Kidney (tissue), 13 donors: ENCODE measurements at regions not wholly inside any gene's neighbourhood (a gene's known extent, or its start where the extent isn't known, plus 50 kb on each side); places are given as distances from the start of the nearest gene placed in this dataset.
A peak's percentile ranks its signal among the peaks of the same experiment; 100 is the strongest.
"Not testable (repeated sequence)": the region's sequence is repeated elsewhere in the genome, so short reads cannot be mapped to it uniquely, and the experiment has no call there.

Source experiments
- DNase-seq, 5 donors: peaks; one replicate each; pipeline ENCODE4 v3.0.0-alpha.2; 2013 to 2020
- FAIRE-seq: peaks from 2 replicates; lab custom pipeline; 2012; peaks lifted over from hg19 to GRCh38; lab: Jason Lieb, UNC
- H3K27ac ChIP-seq, 2 donors: one replicate each; pipeline ENCODE4 v1.7.0; 2013; ENCODE audit warnings: low read depth in 2 of 2, low read length in 2 of 2, inconsistent platforms in 1 of 2
- H3K27me3 ChIP-seq: one replicate; pipeline ENCODE4 v1.7.1; 2013; ENCODE audit warnings: low read length, inconsistent platforms; ENCODE audit not compliant: control insufficient read depth, insufficient read depth
- H3K36me3 ChIP-seq, 3 donors: one replicate each; pipeline versions ENCODE4 v1.7.0 to v1.7.1; 2013; ENCODE audit warnings: low read length in 3 of 3, control low read depth in 1 of 3, inconsistent platforms in 1 of 3; ENCODE audit not compliant: insufficient read depth in 3 of 3, control insufficient read depth in 2 of 3
- H3K4me1 ChIP-seq, 3 donors: one replicate each; pipeline versions ENCODE4 v1.7.0 to v1.7.1; 2013; ENCODE audit warnings: low read length in 3 of 3, inconsistent platforms in 1 of 3, low read depth in 1 of 3; ENCODE audit not compliant: control insufficient read depth in 2 of 3, insufficient read depth in 2 of 3
- H3K4me3 ChIP-seq, 3 donors: one replicate each; pipeline versions ENCODE4 v1.7.0 to v1.8.1; 2013; ENCODE audit warnings: low read length in 3 of 3, control low read depth in 1 of 3, inconsistent platforms in 1 of 3
- H3K9ac ChIP-seq, 3 donors: one replicate each; pipeline versions ENCODE4 v1.7.0 to v1.7.1; 2013; ENCODE audit warnings: low read length in 3 of 3, control low read depth in 1 of 3, inconsistent platforms in 1 of 3
- H3K9me3 ChIP-seq, 3 donors: one replicate each; pipeline versions ENCODE4 v1.7.0 to v1.7.1; 2013; ENCODE audit warnings: low read length in 3 of 3, control low read depth in 1 of 3, inconsistent platforms in 1 of 3; ENCODE audit not compliant: control insufficient read depth in 2 of 3, insufficient read depth in 1 of 3
- intact Hi-C: fragments of 100-400 bp; cut with DNase I; formaldehyde crosslinking; loops from one replicate; pipeline ENCODE4 v1.11.1; 2022
- TF ChIP-seq, protein P1 (sequence below): IDR thresholded peaks from 3 replicates; pipeline ENCODE4 v1.5.1; 2012; ENCODE audit warnings: mild to moderate bottlenecking, moderate library complexity, borderline replicate concordance; ENCODE audit not compliant: insufficient read depth; ENCODE audit errors: extremely low read depth
- donor health status: control.
- donor health status: control.
- donor health status: control.
- donor health status: control.
- donor health status: control.
- donor health status: DM: yes; HTN: yes; CAD: no.
- donor health status: Normal renal cell carcinoma (clear cell type).

DNA sequence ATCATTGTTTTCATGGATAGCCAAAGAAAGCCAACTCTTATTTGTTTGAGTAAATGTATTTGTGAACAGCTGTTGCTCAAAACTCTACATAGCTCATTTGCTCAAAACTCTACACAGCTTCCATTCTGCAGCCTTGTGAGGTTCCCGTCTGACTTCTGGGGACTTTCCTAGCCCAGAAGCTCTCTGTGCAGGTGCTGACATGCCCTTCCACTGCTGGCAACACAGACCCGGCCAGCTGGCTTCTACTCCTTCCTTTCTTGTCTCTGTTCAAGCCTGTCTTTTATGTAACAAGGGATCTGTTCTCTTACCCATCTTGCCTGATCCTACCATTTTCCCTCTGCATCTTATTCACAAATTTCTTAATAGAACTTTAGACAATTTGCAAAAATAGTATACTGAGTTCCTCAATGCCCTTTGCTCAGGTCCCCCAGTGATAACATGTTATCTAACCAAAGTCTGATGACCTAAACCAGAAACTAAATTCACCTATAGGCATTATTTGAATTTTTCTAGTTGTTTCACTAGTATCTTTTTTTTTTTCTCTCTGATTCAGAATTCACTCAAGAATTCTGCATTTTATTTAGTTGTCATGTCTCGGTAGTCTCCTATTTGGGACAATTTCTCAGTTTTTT lies 556.5 kb upstream of the SEMA6A start:
- FAIRE-seq (no peak), DNase-seq (no peak)
- TF ChIP-seq, protein P1, sequence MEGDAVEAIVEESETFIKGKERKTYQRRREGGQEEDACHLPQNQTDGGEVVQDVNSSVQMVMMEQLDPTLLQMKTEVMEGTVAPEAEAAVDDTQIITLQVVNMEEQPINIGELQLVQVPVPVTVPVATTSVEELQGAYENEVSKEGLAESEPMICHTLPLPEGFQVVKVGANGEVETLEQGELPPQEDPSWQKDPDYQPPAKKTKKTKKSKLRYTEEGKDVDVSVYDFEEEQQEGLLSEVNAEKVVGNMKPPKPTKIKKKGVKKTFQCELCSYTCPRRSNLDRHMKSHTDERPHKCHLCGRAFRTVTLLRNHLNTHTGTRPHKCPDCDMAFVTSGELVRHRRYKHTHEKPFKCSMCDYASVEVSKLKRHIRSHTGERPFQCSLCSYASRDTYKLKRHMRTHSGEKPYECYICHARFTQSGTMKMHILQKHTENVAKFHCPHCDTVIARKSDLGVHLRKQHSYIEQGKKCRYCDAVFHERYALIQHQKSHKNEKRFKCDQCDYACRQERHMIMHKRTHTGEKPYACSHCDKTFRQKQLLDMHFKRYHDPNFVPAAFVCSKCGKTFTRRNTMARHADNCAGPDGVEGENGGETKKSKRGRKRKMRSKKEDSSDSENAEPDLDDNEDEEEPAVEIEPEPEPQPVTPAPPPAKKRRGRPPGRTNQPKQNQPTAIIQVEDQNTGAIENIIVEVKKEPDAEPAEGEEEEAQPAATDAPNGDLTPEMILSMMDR, result no peak
- no peaks in the 10 kb centered on the region for H3K9me3 ChIP-seq
- H3K4me3 ChIP-seq, result no peak overlapping the region
- intact Hi-C loops, result no loop called here
- no peak overlapping the region for H3K27ac ChIP-seq
- H3K9ac ChIP-seq, result no peak overlapping the region
- H3K4me1 ChIP-seq, result no peaks in the 10 kb centered on the region
- no peaks in the 10 kb centered on the region for H3K27me3 ChIP-seq
- H3K36me3 ChIP-seq, result no peaks in the 10 kb centered on the region

DNA sequence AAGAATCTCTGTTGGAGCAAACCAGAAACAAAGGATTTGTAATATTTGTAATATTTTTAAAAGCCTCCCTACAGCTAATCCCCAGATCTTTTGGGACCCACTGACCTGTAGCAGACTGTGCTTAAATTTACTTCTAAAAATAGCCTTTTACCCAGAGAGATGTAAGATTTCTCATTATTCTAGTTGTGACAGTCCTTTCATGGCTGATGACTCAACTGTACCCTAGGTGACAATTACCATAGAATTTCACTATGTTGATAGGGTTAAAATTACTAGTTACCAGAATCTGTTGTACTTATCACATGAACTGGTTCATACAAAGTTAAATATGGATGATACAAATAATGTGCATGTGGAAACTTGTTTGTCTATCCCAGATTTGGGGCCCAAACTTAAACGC lies 543.9 kb upstream of the SEMA6A start:
- Histone ChIP-seq H3K36me3 (no peaks in the 10 kb centered on the region), H3K27me3 (no peaks in the 10 kb centered on the region), H3K27ac (no peak overlapping the region), H3K4me1 (no peaks in the 10 kb centered on the region), H3K9me3 (no peaks in the 10 kb centered on the region), H3K9ac (no peak overlapping the region), H3K4me3 (no peak overlapping the region)
- TF ChIP-seq, protein P1, result no peak
- DNase-seq, result no peak
- FAIRE-seq, result no peak
- intact Hi-C loops, result no loop called here

DNA sequence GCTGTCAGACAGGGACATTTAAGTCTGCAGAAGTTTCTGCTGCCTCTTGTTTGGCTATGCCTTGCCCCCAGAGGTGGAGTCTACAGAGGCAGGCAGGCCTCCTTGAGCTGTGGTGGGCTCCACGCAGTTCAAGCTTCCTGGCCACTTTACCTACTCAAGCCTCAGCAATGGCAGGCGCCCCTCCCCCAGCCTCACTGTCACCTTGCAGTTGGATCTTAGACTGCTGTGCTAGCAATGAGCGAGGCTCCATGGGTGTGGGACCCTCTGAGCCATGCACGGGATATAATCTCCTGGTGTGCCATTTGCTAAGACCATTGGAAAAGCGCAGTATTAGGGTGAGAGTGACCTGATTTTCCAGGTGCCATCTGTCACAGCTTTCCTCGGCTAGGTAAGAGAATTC lies 542.7 kb upstream of the SEMA6A start:
- FAIRE-seq, H3K27ac ChIP-seq, intact Hi-C loops, H3K27me3 ChIP-seq, H3K9me3 ChIP-seq, H3K36me3 ChIP-seq, H3K9ac ChIP-seq, H3K4me3 ChIP-seq, H3K4me1 ChIP-seq: not testable (repeated sequence)
- peak in 1 of 5 donors; percentile 28 for DNase-seq

DNA sequence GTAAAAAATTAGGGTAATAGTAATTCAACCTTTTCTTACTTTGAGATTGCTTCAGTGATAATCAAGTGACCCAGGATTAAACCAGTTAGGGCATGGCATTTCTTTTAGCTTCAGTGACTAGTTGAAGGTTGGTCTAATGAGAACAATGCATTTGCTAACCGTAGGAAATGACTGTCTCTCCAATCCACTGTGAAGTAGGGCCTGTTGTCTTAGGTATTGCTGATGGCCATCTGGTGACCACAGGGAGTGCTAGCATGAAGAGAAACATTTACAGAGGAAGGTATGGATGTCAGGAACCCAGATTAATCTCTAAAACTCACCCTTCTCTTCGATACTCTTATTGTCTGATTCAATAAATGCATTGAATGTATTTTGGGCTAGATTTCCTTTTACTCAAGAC lies 535.9 kb upstream of the SEMA6A start:
- Histone ChIP-seq H3K9ac (no peak overlapping the region), H3K4me3 (no peak overlapping the region), H3K36me3 (no peaks in the 10 kb centered on the region), H3K27me3 (no peaks in the 10 kb centered on the region), H3K27ac (no peak overlapping the region), H3K4me1 (no peaks in the 10 kb centered on the region), H3K9me3 (no peaks in the 10 kb centered on the region)
- TF ChIP-seq, protein P1, result no peak
- intact Hi-C loops, result no loop called here
- DNase-seq (no peak), FAIRE-seq (no peak)
